ENCODE measurements at regions not wholly inside any gene's neighbourhood (a gene's known extent, or its start where the extent isn't known, plus 50 kb on each side); places are given as distances from the start of the nearest gene placed in this dataset.

DNA sequence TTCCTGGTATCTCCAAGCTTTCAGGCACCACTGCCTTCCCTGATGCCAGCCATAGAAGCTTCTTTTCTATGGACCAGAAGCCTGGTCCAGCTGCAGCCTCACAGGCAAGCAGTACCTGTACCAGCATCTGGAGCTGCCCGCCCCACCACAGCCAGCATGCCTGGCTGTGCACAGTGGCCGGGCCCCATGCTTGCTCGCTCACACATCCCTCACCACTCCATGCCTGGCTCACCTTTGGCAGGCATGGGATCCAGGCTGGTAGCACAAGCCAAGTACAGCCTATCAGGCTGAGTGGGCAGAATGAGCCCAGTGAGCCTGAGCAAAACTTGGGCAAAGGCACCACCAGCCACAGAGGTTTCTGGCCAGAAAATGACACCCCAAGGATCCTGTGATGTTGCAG lies 93.4 kb downstream of the TPRA1 start:
- Histone ChIP-seq H3K4me3 (ENCODE audit: low read length) (no peak overlapping the region), H3K27ac (ENCODE audit: low read length) (no peak overlapping the region), H3F3A (ENCODE audit: insufficient read depth, low read length, poor library complexity, severe bottlenecking) (no peaks in the 10 kb centered on the region), H3K9me2 (ENCODE audit: insufficient read depth, low read length) (no peaks in the 10 kb centered on the region), H2AFZ (ENCODE audit: low read depth, low read length) (no peak overlapping the region), H3K79me2 (replicated peaks; ENCODE audit: insufficient read depth, low read length) (no peaks in the 10 kb centered on the region), H3K9me3 (ENCODE audit: low read length) (peaks cover 6% of the 10 kb centered on the region), H3K36me3 (ENCODE audit: insufficient read depth, low read length) (no peaks in the 10 kb centered on the region), H3K9ac (ENCODE audit: low read length) (no peak overlapping the region), H3K4me2 (ENCODE audit: low read length) (no peak overlapping the region), H4K20me1 (ENCODE audit: insufficient read depth) (no peaks in the 10 kb centered on the region), H3K27me3 (ENCODE audit: insufficient read depth, low read depth, low read length) (no peaks in the 10 kb centered on the region)
- TF ChIP-seq, protein P1, sequence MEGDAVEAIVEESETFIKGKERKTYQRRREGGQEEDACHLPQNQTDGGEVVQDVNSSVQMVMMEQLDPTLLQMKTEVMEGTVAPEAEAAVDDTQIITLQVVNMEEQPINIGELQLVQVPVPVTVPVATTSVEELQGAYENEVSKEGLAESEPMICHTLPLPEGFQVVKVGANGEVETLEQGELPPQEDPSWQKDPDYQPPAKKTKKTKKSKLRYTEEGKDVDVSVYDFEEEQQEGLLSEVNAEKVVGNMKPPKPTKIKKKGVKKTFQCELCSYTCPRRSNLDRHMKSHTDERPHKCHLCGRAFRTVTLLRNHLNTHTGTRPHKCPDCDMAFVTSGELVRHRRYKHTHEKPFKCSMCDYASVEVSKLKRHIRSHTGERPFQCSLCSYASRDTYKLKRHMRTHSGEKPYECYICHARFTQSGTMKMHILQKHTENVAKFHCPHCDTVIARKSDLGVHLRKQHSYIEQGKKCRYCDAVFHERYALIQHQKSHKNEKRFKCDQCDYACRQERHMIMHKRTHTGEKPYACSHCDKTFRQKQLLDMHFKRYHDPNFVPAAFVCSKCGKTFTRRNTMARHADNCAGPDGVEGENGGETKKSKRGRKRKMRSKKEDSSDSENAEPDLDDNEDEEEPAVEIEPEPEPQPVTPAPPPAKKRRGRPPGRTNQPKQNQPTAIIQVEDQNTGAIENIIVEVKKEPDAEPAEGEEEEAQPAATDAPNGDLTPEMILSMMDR (IDR thresholded peaks at IDR 0.05; ENCODE audit: poor library complexity, severe bottlenecking): no peak
- TF ChIP-seq EP300 (conservative IDR thresholded peaks at IDR 0.05; ENCODE audit: poor library complexity, severe bottlenecking): no peak
- no peak for TF ChIP-seq TAF1 (IDR thresholded peaks at IDR 0.05; ENCODE audit: low read depth)
- TF ChIP-seq, protein P2, sequence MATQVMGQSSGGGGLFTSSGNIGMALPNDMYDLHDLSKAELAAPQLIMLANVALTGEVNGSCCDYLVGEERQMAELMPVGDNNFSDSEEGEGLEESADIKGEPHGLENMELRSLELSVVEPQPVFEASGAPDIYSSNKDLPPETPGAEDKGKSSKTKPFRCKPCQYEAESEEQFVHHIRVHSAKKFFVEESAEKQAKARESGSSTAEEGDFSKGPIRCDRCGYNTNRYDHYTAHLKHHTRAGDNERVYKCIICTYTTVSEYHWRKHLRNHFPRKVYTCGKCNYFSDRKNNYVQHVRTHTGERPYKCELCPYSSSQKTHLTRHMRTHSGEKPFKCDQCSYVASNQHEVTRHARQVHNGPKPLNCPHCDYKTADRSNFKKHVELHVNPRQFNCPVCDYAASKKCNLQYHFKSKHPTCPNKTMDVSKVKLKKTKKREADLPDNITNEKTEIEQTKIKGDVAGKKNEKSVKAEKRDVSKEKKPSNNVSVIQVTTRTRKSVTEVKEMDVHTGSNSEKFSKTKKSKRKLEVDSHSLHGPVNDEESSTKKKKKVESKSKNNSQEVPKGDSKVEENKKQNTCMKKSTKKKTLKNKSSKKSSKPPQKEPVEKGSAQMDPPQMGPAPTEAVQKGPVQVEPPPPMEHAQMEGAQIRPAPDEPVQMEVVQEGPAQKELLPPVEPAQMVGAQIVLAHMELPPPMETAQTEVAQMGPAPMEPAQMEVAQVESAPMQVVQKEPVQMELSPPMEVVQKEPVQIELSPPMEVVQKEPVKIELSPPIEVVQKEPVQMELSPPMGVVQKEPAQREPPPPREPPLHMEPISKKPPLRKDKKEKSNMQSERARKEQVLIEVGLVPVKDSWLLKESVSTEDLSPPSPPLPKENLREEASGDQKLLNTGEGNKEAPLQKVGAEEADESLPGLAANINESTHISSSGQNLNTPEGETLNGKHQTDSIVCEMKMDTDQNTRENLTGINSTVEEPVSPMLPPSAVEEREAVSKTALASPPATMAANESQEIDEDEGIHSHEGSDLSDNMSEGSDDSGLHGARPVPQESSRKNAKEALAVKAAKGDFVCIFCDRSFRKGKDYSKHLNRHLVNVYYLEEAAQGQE (IDR thresholded peaks at IDR 0.05; ENCODE audit: borderline replicate concordance): no peak
- TF ChIP-seq SMC3 (conservative IDR thresholded peaks at IDR 0.05; ENCODE audit: poor library complexity): no peak
- no peak for TF ChIP-seq POLR2AphosphoS5 (IDR thresholded peaks at IDR 0.05)
- no peak for TF ChIP-seq EZH2 (IDR thresholded peaks at IDR 0.05; ENCODE audit: borderline replicate concordance, insufficient read depth, low read length, poor library complexity, severe bottlenecking)
- no peak for TF ChIP-seq MXI1 (conservative IDR thresholded peaks at IDR 0.05; ENCODE audit: poor library complexity, severe bottlenecking)
- TF ChIP-seq RAD21 (conservative IDR thresholded peaks at IDR 0.05): no peak

- no peak for TF ChIP-seq EP300 (conservative IDR thresholded peaks at IDR 0.05; ENCODE audit: poor library complexity, severe bottlenecking)
- TF ChIP-seq, protein P1 (IDR thresholded peaks at IDR 0.05; ENCODE audit: poor library complexity, severe bottlenecking): no peak
- TF ChIP-seq POLR2AphosphoS5 (IDR thresholded peaks at IDR 0.05): no peak
- TF ChIP-seq TAF1 (IDR thresholded peaks at IDR 0.05; ENCODE audit: low read depth): no peak
- no peak for TF ChIP-seq SMC3 (conservative IDR thresholded peaks at IDR 0.05; ENCODE audit: poor library complexity)
- TF ChIP-seq RAD21 (conservative IDR thresholded peaks at IDR 0.05): no peak
- TF ChIP-seq, protein P2 (IDR thresholded peaks at IDR 0.05; ENCODE audit: borderline replicate concordance): no peak
- TF ChIP-seq MXI1 (conservative IDR thresholded peaks at IDR 0.05; ENCODE audit: poor library complexity, severe bottlenecking): no peak
- no peak for TF ChIP-seq EZH2 (IDR thresholded peaks at IDR 0.05; ENCODE audit: borderline replicate concordance, insufficient read depth, low read length, poor library complexity, severe bottlenecking)
- no peak overlapping the region for H3K9ac ChIP-seq (ENCODE audit: low read length)
- H4K20me1 ChIP-seq (ENCODE audit: insufficient read depth): no peaks in the 10 kb centered on the region
- H3K79me2 ChIP-seq (replicated peaks; ENCODE audit: insufficient read depth, low read length): no peaks in the 10 kb centered on the region
- H3K36me3 ChIP-seq (ENCODE audit: insufficient read depth, low read length): no peaks in the 10 kb centered on the region
- H2AFZ ChIP-seq (ENCODE audit: low read depth, low read length): no peak overlapping the region
- H3K4me3 ChIP-seq (ENCODE audit: low read length): no peak overlapping the region
- H3F3A ChIP-seq (ENCODE audit: insufficient read depth, low read length, poor library complexity, severe bottlenecking): no peaks in the 10 kb centered on the region
- no peak overlapping the region for H3K27ac ChIP-seq (ENCODE audit: low read length)
- no peaks in the 10 kb centered on the region for H3K9me2 ChIP-seq (ENCODE audit: insufficient read depth, low read length)
- no peaks in the 10 kb centered on the region for H3K27me3 ChIP-seq (ENCODE audit: insufficient read depth, low read depth, low read length)
- no peak overlapping the region for H3K4me2 ChIP-seq (ENCODE audit: low read length)
- H3K9me3 ChIP-seq (ENCODE audit: low read length): peaks cover 6% of the 10 kb centered on the region
These were observed 94.5 kb downstream of the TPRA1 start for GRCh38 chr3:127495821-127496655.

Data from neural cell (in vitro differentiated cells).